Astrocyte of the spinal cord (primary cell): ENCODE measurements at regions not wholly inside any gene's neighbourhood (a gene's known extent, or its start where the extent isn't known, plus 50 kb on each side); places are given as distances from the start of the nearest gene placed in this dataset.
"Not testable (repeated sequence)": the region's sequence is repeated elsewhere in the genome, so short reads cannot be mapped to it uniquely, and the experiment has no call there.

ENCODE experiments used
- DNase-seq: peaks from one replicate; pipeline ENCODE4 v3.0.0; 2011; ENCODE audit warnings: low read depth, low spot score
- H3K4me3 ChIP-seq: 2 replicates; pipeline ENCODE4 v1.5.1; 2011; ENCODE audit warnings: low read depth, mild to moderate bottlenecking, low read length, moderate library complexity
- in situ Hi-C: cut with HindIII; loops from 2 replicates; pipeline ENCODE4 v1.10.0; 2017; ENCODE audit warnings: low sequenced_read_pairs
- TF ChIP-seq, protein P1 (sequence below): IDR thresholded peaks from 2 replicates; pipeline ENCODE4 v1.5.1; 2012; ENCODE audit warnings: low read depth, mild to moderate bottlenecking, low read length, inconsistent platforms

DNA sequence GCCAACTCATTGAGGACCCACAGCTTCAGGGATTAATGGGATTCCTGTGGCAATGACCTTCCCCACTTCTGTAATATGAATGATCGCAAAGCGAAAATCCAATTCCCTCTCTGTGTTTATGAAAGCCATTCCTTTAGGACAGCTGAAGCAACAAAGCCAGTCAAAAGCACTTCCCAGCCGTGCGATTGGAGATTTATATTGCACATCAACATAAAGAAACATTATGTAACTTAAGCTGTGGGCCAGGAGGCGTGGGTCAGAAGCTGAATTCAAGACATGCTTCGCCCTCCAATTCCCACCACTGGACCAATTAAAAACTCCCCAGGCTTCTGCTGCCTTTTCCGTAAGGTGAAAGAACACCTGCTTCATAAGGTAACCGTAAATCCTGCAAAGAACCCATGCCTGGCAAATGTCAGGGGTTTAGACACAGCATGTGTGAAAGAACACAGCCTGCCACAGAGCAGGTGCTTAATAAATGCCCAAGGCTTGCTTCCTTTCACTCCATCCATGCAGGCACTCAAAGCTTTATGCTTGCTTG, 138.9 kb upstream of the SOD1 start:
- in situ Hi-C loops = no loop called here
- DNase-seq = peak; percentile 81
- H3K4me3 ChIP-seq = no peak overlapping the region
- TF ChIP-seq, protein P1, sequence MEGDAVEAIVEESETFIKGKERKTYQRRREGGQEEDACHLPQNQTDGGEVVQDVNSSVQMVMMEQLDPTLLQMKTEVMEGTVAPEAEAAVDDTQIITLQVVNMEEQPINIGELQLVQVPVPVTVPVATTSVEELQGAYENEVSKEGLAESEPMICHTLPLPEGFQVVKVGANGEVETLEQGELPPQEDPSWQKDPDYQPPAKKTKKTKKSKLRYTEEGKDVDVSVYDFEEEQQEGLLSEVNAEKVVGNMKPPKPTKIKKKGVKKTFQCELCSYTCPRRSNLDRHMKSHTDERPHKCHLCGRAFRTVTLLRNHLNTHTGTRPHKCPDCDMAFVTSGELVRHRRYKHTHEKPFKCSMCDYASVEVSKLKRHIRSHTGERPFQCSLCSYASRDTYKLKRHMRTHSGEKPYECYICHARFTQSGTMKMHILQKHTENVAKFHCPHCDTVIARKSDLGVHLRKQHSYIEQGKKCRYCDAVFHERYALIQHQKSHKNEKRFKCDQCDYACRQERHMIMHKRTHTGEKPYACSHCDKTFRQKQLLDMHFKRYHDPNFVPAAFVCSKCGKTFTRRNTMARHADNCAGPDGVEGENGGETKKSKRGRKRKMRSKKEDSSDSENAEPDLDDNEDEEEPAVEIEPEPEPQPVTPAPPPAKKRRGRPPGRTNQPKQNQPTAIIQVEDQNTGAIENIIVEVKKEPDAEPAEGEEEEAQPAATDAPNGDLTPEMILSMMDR = no peak

DNA sequence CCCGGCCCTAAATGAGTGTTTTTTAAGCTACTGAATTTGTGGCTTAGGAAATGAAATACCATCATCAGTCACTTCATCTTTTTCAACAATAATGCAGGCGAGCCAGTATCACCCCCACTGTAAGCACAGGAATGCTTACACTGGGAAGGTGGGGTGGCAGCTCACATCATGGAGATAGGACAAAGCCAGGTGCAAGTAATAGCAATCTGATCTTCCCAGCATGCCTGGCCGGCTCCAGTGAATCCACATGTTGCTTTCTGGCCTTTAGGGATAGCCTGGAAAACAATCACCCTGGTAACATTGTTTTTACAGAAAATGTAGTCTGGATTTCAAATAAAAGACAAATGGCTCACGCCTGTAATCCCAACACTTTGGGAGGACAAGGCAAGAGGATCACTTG, 140.9 kb upstream of the SOD1 start:
- TF ChIP-seq, protein P1 = no peak
- DNase-seq = no peak
- H3K4me3 ChIP-seq = no peak overlapping the region
- in situ Hi-C loops = no loop called here

DNA sequence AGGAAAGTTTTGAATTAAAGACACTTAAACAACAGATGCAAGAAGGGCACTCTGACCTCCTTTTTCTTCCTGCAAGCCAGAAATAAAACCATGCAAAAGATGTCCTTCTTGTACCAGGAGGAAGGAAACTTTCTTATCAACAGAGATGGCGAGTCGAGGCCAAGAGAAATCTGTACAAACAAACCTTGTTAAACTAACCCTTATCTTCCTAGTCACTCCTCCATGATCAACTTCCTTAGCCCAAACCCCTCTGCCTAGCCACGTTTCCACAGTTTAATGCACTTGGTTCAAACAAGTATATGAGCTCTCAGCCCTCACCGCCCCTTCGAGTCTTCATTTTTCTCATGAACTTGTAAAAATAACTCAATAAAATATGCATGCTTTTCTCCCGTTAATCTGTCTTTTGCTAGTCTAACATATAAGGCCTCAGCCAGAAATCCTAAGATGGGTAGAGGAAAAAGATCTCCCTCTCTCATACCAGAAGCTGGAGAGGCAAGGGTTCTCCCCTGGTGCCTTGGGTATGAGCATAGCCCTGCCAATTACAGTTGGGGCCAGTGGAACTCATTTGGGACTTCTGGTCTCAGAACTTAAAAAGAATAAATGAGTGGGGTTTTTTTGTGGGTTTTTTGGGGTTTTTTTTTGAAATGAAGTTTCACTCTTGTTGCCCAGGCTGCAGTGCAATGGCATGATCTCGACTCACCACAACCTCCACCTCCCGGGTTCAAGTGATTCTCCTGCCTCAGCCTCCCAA, 141.7 kb upstream of the SOD1 start:
- in situ Hi-C loops = no loop called here
- H3K4me3 ChIP-seq = no peak overlapping the region
- TF ChIP-seq, protein P1 = no peak
- no peak for DNase-seq

DNA sequence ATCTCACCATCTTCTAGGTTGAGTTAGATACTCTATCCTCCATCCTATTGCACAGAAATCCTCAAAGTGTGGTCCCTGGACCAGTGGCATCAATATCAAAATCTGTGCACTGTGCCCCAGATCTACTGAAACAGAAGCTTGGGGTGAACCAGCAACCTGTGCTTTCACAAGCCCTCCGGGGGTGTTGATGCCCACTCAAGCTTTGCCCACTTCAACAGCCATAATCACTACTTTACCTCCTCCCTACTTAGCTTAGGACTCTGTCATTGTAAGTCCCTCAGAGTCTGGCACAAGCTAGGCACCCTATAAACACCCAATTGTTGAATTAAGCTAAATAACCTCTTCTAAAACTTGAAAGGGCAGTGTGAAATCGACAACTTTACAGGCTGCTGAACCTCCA, 144.2 kb upstream of the SOD1 start:
- in situ Hi-C loops = no loop called here
- TF ChIP-seq, protein P1 = no peak
- no peak overlapping the region for H3K4me3 ChIP-seq
- DNase-seq = no peak

DNA sequence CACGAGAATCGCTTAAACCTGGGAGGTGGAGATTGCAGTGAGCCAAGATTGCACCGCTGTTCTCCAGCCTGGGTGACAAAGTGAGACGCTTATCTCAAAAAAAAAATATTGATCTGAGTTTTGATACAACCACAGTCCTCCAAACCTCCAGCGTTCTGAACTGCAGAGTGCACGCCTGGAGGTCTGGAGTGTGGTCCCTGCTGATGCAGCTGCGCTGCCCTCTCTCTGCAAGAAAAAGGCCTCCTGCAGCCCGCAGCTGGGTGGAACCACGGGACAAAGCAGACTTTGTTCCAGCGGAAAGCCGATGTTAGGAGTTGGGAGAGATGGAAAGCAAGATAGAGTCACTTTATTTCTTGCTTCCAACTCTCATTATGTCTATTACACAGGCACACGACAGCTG, 144.9 kb upstream of the SOD1 start:
- peak; percentile 61 for DNase-seq
- H3K4me3 ChIP-seq = no peak overlapping the region
- in situ Hi-C loops = no loop called here
- TF ChIP-seq, protein P1 = peak; percentile 26

DNA sequence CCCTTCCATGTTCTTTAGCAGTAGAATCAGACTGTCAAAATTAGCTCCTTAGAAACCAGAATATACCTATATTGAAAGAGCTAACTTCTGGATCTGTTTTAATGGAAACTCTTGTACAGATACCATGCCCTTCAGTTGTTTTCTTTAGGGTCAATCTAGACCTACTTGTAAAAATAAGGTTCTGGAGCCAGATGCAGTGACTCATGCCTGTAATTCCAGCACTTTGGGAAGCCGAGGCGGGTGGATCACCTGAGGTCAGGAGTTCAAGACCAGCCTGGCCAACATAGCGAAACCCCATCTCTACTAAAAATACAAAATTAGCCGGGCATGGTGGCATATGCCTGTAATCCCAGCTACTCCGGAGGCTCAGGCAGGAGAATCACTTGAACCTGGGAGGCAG, 146.0 kb upstream of the SOD1 start:
- H3K4me3 ChIP-seq, in situ Hi-C loops, DNase-seq: not testable (repeated sequence)

DNA sequence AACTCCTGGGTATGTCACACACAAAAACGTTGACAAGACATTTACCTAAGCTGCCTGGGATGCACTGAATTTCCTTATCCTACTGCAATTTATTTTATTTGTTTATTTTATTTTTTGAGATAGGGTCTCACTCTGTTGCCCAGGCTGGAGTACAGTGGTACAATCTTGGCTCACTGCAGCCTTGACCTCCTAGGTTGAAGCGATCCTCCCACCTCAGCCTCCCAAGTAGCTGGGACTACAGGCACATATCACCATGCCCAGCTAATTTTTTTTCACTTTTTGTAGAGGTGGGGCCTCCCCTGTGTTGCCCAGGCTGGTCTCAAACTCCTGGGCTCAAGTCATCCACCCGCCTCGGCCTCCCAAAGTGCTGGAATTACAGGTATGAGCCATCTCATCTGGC, 147.5 kb upstream of the SOD1 start:
- DNase-seq, H3K4me3 ChIP-seq, in situ Hi-C loops: not testable (repeated sequence)

DNA sequence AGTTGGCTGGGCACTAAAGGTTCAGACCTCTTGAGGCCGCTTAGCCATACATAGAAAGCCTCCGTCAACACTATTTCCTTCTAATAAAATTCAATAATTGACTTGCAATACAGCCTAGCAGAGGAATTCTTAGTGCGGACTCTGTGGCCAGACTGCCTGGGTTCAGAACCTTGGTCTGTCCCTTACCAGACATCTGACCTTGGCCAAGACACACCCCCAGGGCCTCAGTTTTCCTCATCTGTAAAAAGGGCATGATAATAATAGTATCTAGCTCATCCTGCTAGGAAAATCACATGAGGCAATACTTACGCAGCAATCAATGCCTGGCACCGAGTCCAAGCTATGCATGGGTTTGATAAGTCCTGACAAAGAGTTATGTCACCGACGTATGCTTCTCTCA, 148.2 kb upstream of the SOD1 start:
- in situ Hi-C loops = no loop called here
- H3K4me3 ChIP-seq = no peak overlapping the region
- no peak for DNase-seq
- TF ChIP-seq, protein P1 = no peak
